ENCODE measurements at regions not wholly inside any gene's neighbourhood (a gene's known extent, or its start where the extent isn't known, plus 50 kb on each side); places are given as distances from the start of the nearest gene placed in this dataset.

DNA sequence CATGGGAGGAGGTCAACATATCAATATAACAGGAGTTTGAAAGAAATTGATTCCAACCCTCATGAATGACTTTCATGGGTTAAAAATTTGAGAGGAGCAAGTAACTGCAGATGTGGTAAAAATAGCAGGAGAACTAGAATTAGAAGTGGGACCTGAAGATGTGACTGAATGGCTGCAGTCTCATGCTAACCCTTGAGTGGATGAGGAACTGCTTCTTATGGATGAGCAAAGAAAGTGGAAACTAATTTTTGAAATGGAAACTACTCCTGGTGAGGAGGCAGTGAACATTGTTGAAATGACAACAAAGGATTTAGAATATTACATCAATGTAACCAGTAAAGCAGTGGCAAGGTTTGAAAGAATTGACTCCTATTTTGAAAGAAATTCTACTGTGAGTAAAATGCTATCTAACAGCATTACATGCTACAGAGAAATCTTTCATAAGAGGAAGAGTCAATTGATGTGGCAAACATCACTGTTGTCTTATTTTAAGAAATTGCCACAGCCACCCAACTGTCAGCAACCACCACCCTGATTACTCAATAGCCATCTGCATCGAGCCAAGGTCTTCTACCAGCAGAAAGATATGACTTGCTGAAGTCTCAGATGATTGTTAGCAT, 1683.2 kb downstream of the MAT2B start:
- Histone ChIP-seq H3K27me3 (ENCODE audit: control insufficient read depth in 4 of 4, insufficient read depth in 4 of 4, low read length in 3 of 4) (peaks cover 0 to 3% (median 0%) of the 10 kb centered on the region in 4 donors), H3K9ac (ENCODE audit: low read depth in 1 of 2, low read length in 2 of 2) (no peak overlapping the region), H3K36me3 (ENCODE audit: control insufficient read depth in 4 of 4, insufficient read depth in 3 of 4, low read depth in 1 of 4, low read length in 3 of 4) (no peaks in the 10 kb centered on the region), H3K27ac (ENCODE audit: low read depth in 1 of 2, low read length in 2 of 2) (no peak overlapping the region), H3K9me3 (ENCODE audit: control insufficient read depth in 4 of 4, low read length in 3 of 4) (peaks cover 3 to 11% (median 3%) of the 10 kb centered on the region in 4 donors), H3K4me1 (ENCODE audit: control insufficient read depth in 4 of 4, insufficient read depth in 4 of 4, low read length in 3 of 4) (no peaks in the 10 kb centered on the region), H3K4me3 (ENCODE audit: low read depth in 1 of 3, low read length in 3 of 3) (no peak overlapping the region)
- no peak for DNase-seq (ENCODE audit: low spot score)
- 61% methylated on average over 1 of the region's 1 CpG for WGBS
- TF ChIP-seq YY1 (IDR thresholded peaks at IDR 0.05): no peak
- TF ChIP-seq, protein P1, sequence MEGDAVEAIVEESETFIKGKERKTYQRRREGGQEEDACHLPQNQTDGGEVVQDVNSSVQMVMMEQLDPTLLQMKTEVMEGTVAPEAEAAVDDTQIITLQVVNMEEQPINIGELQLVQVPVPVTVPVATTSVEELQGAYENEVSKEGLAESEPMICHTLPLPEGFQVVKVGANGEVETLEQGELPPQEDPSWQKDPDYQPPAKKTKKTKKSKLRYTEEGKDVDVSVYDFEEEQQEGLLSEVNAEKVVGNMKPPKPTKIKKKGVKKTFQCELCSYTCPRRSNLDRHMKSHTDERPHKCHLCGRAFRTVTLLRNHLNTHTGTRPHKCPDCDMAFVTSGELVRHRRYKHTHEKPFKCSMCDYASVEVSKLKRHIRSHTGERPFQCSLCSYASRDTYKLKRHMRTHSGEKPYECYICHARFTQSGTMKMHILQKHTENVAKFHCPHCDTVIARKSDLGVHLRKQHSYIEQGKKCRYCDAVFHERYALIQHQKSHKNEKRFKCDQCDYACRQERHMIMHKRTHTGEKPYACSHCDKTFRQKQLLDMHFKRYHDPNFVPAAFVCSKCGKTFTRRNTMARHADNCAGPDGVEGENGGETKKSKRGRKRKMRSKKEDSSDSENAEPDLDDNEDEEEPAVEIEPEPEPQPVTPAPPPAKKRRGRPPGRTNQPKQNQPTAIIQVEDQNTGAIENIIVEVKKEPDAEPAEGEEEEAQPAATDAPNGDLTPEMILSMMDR (IDR thresholded peaks at IDR 0.05; ENCODE audit: low read depth, low read length, missing input control): no peak
- no peak for TF ChIP-seq HNF4G (IDR thresholded peaks at IDR 0.05)
- TF ChIP-seq, protein P2, sequence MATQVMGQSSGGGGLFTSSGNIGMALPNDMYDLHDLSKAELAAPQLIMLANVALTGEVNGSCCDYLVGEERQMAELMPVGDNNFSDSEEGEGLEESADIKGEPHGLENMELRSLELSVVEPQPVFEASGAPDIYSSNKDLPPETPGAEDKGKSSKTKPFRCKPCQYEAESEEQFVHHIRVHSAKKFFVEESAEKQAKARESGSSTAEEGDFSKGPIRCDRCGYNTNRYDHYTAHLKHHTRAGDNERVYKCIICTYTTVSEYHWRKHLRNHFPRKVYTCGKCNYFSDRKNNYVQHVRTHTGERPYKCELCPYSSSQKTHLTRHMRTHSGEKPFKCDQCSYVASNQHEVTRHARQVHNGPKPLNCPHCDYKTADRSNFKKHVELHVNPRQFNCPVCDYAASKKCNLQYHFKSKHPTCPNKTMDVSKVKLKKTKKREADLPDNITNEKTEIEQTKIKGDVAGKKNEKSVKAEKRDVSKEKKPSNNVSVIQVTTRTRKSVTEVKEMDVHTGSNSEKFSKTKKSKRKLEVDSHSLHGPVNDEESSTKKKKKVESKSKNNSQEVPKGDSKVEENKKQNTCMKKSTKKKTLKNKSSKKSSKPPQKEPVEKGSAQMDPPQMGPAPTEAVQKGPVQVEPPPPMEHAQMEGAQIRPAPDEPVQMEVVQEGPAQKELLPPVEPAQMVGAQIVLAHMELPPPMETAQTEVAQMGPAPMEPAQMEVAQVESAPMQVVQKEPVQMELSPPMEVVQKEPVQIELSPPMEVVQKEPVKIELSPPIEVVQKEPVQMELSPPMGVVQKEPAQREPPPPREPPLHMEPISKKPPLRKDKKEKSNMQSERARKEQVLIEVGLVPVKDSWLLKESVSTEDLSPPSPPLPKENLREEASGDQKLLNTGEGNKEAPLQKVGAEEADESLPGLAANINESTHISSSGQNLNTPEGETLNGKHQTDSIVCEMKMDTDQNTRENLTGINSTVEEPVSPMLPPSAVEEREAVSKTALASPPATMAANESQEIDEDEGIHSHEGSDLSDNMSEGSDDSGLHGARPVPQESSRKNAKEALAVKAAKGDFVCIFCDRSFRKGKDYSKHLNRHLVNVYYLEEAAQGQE (IDR thresholded peaks at IDR 0.05): no peak
- TF ChIP-seq GABPA (IDR thresholded peaks at IDR 0.05 in 1 of 2, conservative IDR thresholded peaks at IDR 0.05 in 1 of 2): no peak

DNA sequence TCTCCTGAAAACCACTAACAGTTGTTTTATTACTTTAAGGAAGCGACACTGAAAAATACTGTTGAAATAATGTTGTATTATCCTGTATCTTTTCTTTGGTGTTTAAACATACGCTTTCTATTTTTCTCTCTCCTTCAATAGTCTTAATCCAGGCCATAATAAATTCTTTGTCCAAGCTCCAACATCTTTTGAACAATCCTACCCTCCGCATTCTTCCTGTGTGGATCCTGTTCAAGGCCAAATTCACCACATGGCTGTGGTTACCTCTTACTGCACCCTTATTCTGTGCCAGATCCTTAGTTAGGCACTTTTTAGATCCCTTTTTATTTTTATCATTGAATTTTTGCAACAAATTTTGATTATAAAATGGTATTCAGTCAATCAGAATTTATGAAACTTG, 1691.5 kb downstream of the MAT2B start:
- no peaks in the 10 kb centered on the region for H3K36me3 ChIP-seq (ENCODE audit: control insufficient read depth in 4 of 4, insufficient read depth in 3 of 4, low read depth in 1 of 4, low read length in 3 of 4)
- H3K9ac ChIP-seq (ENCODE audit: low read depth in 1 of 2, low read length in 2 of 2): no peak overlapping the region
- H3K4me3 ChIP-seq (ENCODE audit: low read depth in 1 of 3, low read length in 3 of 3): no peak overlapping the region
- no peaks in the 10 kb centered on the region for H3K4me1 ChIP-seq (ENCODE audit: control insufficient read depth in 4 of 4, insufficient read depth in 4 of 4, low read length in 3 of 4)
- TF ChIP-seq, protein P3, sequence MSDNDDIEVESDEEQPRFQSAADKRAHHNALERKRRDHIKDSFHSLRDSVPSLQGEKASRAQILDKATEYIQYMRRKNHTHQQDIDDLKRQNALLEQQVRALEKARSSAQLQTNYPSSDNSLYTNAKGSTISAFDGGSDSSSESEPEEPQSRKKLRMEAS (IDR thresholded peaks at IDR 0.05): no peak
- no peak for TF ChIP-seq EGR1 (IDR thresholded peaks at IDR 0.05; ENCODE audit: low read depth in 2 of 2)
- no peaks in the 10 kb centered on the region for H3K27me3 ChIP-seq (ENCODE audit: control insufficient read depth in 4 of 4, insufficient read depth in 4 of 4, low read length in 3 of 4)
- DNase-seq (ENCODE audit: low spot score): no peak
- H3K9me3 ChIP-seq (ENCODE audit: control insufficient read depth in 4 of 4, low read length in 3 of 4): no peaks in the 10 kb centered on the region
- 82% methylated on average over 3 of the region's 3 CpGs for WGBS
- H3K27ac ChIP-seq (ENCODE audit: low read depth in 1 of 2, low read length in 2 of 2): no peak overlapping the region

DNA sequence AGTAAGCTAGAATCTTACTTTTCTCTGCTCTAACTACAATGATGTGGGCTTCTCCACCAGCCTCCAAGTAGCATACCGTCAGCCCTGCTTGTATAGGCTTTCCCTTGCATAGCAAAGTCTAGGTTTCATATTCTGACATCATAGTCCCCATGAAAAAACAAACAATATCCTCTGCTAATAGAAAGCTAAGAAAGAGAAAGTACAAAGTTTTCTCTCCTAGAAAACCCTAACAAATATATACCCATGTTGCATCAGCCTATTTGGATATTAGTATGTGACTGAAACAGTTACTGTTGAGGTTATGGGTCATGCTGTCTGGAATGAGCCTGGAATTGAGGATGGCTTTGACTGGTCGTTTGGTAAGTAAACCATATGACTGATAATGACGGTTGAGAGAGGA, 1696.0 kb downstream of the MAT2B start:
- H3K27ac ChIP-seq (ENCODE audit: low read depth in 1 of 2, low read length in 2 of 2): no peak overlapping the region
- H3K27me3 ChIP-seq (ENCODE audit: control insufficient read depth in 4 of 4, insufficient read depth in 4 of 4, low read length in 3 of 4): no peaks in the 10 kb centered on the region
- no peak for DNase-seq (ENCODE audit: low spot score)
- no peaks in the 10 kb centered on the region for H3K4me1 ChIP-seq (ENCODE audit: control insufficient read depth in 4 of 4, insufficient read depth in 4 of 4, low read length in 3 of 4)
- no peaks in the 10 kb centered on the region for H3K36me3 ChIP-seq (ENCODE audit: control insufficient read depth in 4 of 4, insufficient read depth in 3 of 4, low read depth in 1 of 4, low read length in 3 of 4)
- no peak overlapping the region for H3K4me3 ChIP-seq (ENCODE audit: low read depth in 1 of 3, low read length in 3 of 3)
- no peak overlapping the region for H3K9ac ChIP-seq (ENCODE audit: low read depth in 1 of 2, low read length in 2 of 2)
- H3K9me3 ChIP-seq (ENCODE audit: control insufficient read depth in 4 of 4, low read length in 3 of 4): no peaks in the 10 kb centered on the region
- 38% methylated on average over 3 of the region's 3 CpGs for WGBS
- no peak for TF ChIP-seq RAD21 (IDR thresholded peaks at IDR 0.05)
- no peak for TF ChIP-seq FOXA2 (IDR thresholded peaks at IDR 0.05)
- TF ChIP-seq HNF4G (IDR thresholded peaks at IDR 0.05): no peak
- no peak for TF ChIP-seq GABPA (IDR thresholded peaks at IDR 0.05 in 1 of 2, conservative IDR thresholded peaks at IDR 0.05 in 1 of 2)
- TF ChIP-seq, protein P2 (IDR thresholded peaks at IDR 0.05): no peak
- TF ChIP-seq, protein P3 (IDR thresholded peaks at IDR 0.05): no peak
- no peak for TF ChIP-seq TAF1 (conservative IDR thresholded peaks at IDR 0.05)
- no peak for TF ChIP-seq HNF4A (conservative IDR thresholded peaks at IDR 0.05)
- no peak for TF ChIP-seq SP1 (IDR thresholded peaks at IDR 0.05)
- TF ChIP-seq YY1 (IDR thresholded peaks at IDR 0.05): no peak
- TF ChIP-seq, protein P4, sequence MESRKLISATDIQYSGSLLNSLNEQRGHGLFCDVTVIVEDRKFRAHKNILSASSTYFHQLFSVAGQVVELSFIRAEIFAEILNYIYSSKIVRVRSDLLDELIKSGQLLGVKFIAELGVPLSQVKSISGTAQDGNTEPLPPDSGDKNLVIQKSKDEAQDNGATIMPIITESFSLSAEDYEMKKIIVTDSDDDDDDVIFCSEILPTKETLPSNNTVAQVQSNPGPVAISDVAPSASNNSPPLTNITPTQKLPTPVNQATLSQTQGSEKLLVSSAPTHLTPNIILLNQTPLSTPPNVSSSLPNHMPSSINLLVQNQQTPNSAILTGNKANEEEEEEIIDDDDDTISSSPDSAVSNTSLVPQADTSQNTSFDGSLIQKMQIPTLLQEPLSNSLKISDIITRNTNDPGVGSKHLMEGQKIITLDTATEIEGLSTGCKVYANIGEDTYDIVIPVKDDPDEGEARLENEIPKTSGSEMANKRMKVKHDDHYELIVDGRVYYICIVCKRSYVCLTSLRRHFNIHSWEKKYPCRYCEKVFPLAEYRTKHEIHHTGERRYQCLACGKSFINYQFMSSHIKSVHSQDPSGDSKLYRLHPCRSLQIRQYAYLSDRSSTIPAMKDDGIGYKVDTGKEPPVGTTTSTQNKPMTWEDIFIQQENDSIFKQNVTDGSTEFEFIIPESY (IDR thresholded peaks at IDR 0.05): no peak
- TF ChIP-seq FOXA1 (IDR thresholded peaks at IDR 0.05): no peak
- TF ChIP-seq, protein P5, sequence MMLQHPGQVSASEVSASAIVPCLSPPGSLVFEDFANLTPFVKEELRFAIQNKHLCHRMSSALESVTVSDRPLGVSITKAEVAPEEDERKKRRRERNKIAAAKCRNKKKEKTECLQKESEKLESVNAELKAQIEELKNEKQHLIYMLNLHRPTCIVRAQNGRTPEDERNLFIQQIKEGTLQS (IDR thresholded peaks at IDR 0.05): no peak

Measured in liver (tissue), 8 donors.